ENCODE measurements at regions not wholly inside any gene's neighbourhood (a gene's known extent, or its start where the extent isn't known, plus 50 kb on each side); places are given as distances from the start of the nearest gene placed in this dataset.

GRCh38 chr10:78274491-78274890 lies 240.8 kb downstream of the RPS24 start:
- Histone ChIP-seq H3K4me3 (no peak overlapping the region), H3K27me3 (ENCODE audit: low read depth) (no peaks in the 10 kb centered on the region), H3K27ac (replicated peaks) (no peak overlapping the region), H3K9me3 (replicated peaks) (peaks cover 6% of the 10 kb centered on the region), H3K4me1 (peaks cover 11% of the 10 kb centered on the region), H3K36me3 (no peaks in the 10 kb centered on the region)
- DNase-seq: no peak
- intact Hi-C loops (cut with micrococcal nuclease): no loop called here
- TF ChIP-seq CTCF (IDR thresholded peaks at IDR 0.05; ENCODE audit: borderline replicate concordance): no peak

- H3K9me3 ChIP-seq (replicated peaks): peaks cover 6% of the 10 kb centered on the region
- intact Hi-C loops (cut with micrococcal nuclease): no loop called here
- H3K27me3 ChIP-seq (ENCODE audit: low read depth): no peaks in the 10 kb centered on the region
- peaks cover 11% of the 10 kb centered on the region for H3K4me1 ChIP-seq
- H3K36me3 ChIP-seq: no peaks in the 10 kb centered on the region
- H3K4me3 ChIP-seq: no peak overlapping the region
- DNase-seq: no peak
- no peak for TF ChIP-seq CTCF (IDR thresholded peaks at IDR 0.05; ENCODE audit: borderline replicate concordance)
- no peak overlapping the region for H3K27ac ChIP-seq (replicated peaks)
Observed at GRCh38 chr10:78276139-78276538, 242.5 kb downstream of the RPS24 start.

- Histone ChIP-seq H3K4me3 (no peak overlapping the region), H3K9me3 (replicated peaks) (peaks cover 3% of the 10 kb centered on the region), H3K27ac (replicated peaks) (peak overlapping the region; percentile 80), H3K27me3 (ENCODE audit: low read depth) (no peaks in the 10 kb centered on the region), H3K4me1 (peaks cover 11% of the 10 kb centered on the region), H3K36me3 (no peaks in the 10 kb centered on the region)
- TF ChIP-seq CTCF (IDR thresholded peaks at IDR 0.05; ENCODE audit: borderline replicate concordance): no peak
- intact Hi-C loops (cut with micrococcal nuclease): no loop called here
- DNase-seq: no peak
Observed at GRCh38 chr10:78277314-78278057, 243.8 kb downstream of the RPS24 start.

GRCh38 chr10:78278058-78278404 lies 244.4 kb downstream of the RPS24 start:
- Histone ChIP-seq H3K4me3 (no peak overlapping the region), H3K36me3 (no peaks in the 10 kb centered on the region), H3K27me3 (ENCODE audit: low read depth) (no peaks in the 10 kb centered on the region), H3K9me3 (replicated peaks) (no peaks in the 10 kb centered on the region), H3K4me1 (peaks cover 11% of the 10 kb centered on the region), H3K27ac (replicated peaks) (peak overlapping the region; percentile 80)
- peak; percentile 83 for DNase-seq
- no peak for TF ChIP-seq CTCF (IDR thresholded peaks at IDR 0.05; ENCODE audit: borderline replicate concordance)
- intact Hi-C loops (cut with micrococcal nuclease): no loop called here

- intact Hi-C loops (cut with micrococcal nuclease): no loop called here
- DNase-seq: no peak
- TF ChIP-seq CTCF (IDR thresholded peaks at IDR 0.05; ENCODE audit: borderline replicate concordance): no peak
Observed at GRCh38 chr10:78279756-78280155, 246.1 kb downstream of the RPS24 start.

More at GRCh38 chr10:78279756-78280155, 246.1 kb downstream of the RPS24 start:
- peaks cover 11% of the 10 kb centered on the region for H3K4me1 ChIP-seq
- H3K27ac ChIP-seq (replicated peaks): no peak overlapping the region
- no peaks in the 10 kb centered on the region for H3K9me3 ChIP-seq (replicated peaks)
- H3K4me3 ChIP-seq: no peak overlapping the region
- no peaks in the 10 kb centered on the region for H3K27me3 ChIP-seq (ENCODE audit: low read depth)
- no peaks in the 10 kb centered on the region for H3K36me3 ChIP-seq
